MM.1S (cell line): ENCODE measurements at regions not wholly inside any gene's neighbourhood (a gene's known extent, or its start where the extent isn't known, plus 50 kb on each side); places are given as distances from the start of the nearest gene placed in this dataset.

Experiments used
- CTCF ChIP-seq: fragments of 300-600 bp; sonication (generic); IDR thresholded peaks from 2 replicates; pipeline ENCODE4 v1.5.1; 2016; ENCODE audit warnings: antibody characterized with exemption, low read length, mixed read lengths
- EZH2 ChIP-seq: fragments of 300-600 bp; sonication (generic); optimal IDR thresholded peaks from 2 replicates; pipeline ENCODE3; 2017; ENCODE audit warnings: low read depth, mild to moderate bottlenecking, antibody characterized with exemption, low read length, mixed read lengths
- EZH2phosphoT487 ChIP-seq: fragments of 300-600 bp; sonication (generic); IDR thresholded peaks from 2 replicates; pipeline ENCODE4 v1.6.1; 2018; ENCODE audit warnings: antibody characterized with exemption, low read length

- TF ChIP-seq CTCF (no peak), EZH2 (no peak), EZH2phosphoT487 (no peak)
Observed at GRCh38 chr13:88754141-88754540, 1083.0 kb downstream of the SLITRK5 start.
